Keratinocyte (primary cell): ENCODE measurements at regions not wholly inside any gene's neighbourhood (a gene's known extent, or its start where the extent isn't known, plus 50 kb on each side); places are given as distances from the start of the nearest gene placed in this dataset.

Source experiments
- CTCF ChIP-seq, 3 experiments: IDR thresholded peaks in 1 of 3; conservative IDR thresholded peaks in 1 of 3; optimal IDR thresholded peaks in 1 of 3; 2 replicates in 2 of 3; 3 replicates in 1 of 3; pipeline versions ENCODE3 to v1.5.1; 2011; ENCODE audit warnings: low read length in 3 of 3, mild to moderate bottlenecking in 3 of 3, moderate library complexity in 2 of 3, control low read depth in 1 of 3, inconsistent platforms in 1 of 3; ENCODE audit not compliant: insufficient read depth in 2 of 3; ENCODE audit errors: extremely low read depth in 1 of 3
- EZH2 ChIP-seq: IDR thresholded peaks from one replicate; pipeline ENCODE4 v1.6.1; 2012; ENCODE audit warnings: inconsistent platforms, mild to moderate bottlenecking, low read length, moderate library complexity

GRCh38 chr5:12357626-12358025 lies 453.4 kb upstream of the CTNND2 start:
- TF ChIP-seq CTCF (optimal IDR thresholded peaks at IDR 0.05 in 1 of 3, IDR thresholded peaks at IDR 0.05 in 1 of 3, conservative IDR thresholded peaks at IDR 0.05 in 1 of 3; ENCODE audit: extremely low read depth in 1 of 3, insufficient read depth in 2 of 3, low read length in 3 of 3), result no peak
- no peak for TF ChIP-seq EZH2
